ENCODE measurements at regions not wholly inside any gene's neighbourhood (a gene's known extent, or its start where the extent isn't known, plus 50 kb on each side); places are given as distances from the start of the nearest gene placed in this dataset.

DNA sequence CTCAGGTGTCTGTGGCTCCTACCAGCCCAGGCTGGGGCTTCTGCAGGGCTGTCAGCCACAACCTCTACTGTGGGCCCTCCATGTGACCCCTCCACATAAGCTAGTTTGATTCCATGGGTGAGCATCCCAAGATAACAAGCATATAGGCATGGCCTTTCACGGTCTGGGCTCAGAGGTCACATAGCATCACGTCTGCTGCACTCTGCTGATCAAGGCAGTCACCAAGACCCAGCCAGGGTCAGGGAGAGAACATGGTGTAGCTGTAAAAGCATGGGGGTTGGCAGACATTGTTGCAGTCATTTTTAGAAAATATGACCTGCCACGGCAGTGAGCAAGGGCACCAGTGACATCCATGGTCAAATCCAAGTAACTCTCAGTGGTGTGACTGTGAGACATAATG, 698.8 kb downstream of the UQCRFS1 start:
- H3K27ac Mint-ChIP-seq, result no peak overlapping the region
- peaks cover 0 to 4% (median 0%) of the 10 kb centered on the region in 3 donors for H3K27me3 Mint-ChIP-seq (ENCODE audit: low read depth in 3 of 3)
- peaks cover 0 to 2% (median 0%) of the 10 kb centered on the region in 6 donors for H3K9me3 Mint-ChIP-seq
- peaks cover 0 to 4% (median 0%) of the 10 kb centered on the region in 3 donors for H3K36me3 Mint-ChIP-seq
- H3K4me1 Mint-ChIP-seq, result peaks cover 2 to 19% of the 10 kb centered on the region in 2 donors
- DNase-seq, result no peak
- H3K4me3 Mint-ChIP-seq, result no peak overlapping the region

DNA sequence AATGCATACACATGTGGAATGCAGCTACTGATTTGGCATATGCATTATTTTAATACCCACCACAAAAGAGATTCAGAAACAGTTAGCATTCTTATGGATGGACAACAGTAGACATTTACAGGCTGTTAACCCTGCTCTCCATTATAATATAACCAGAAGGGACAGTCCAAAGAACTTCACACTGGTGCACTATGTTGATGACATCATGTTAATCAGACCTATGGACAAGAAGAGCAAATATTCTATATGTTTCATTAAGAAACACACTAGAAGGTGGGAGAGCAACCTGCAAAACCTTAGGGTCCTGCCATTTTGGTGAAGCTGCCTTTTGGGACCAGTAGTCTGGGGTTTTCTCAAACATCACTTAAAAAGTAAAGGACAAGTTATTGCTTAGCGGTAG, 701.3 kb downstream of the UQCRFS1 start:
- peaks cover 0 to 7% (median 0%) of the 10 kb centered on the region in 3 donors for H3K36me3 Mint-ChIP-seq
- H3K27ac Mint-ChIP-seq, result no peak overlapping the region
- peaks cover 0 to 5% (median 0%) of the 10 kb centered on the region in 6 donors for H3K9me3 Mint-ChIP-seq
- no peak for DNase-seq
- H3K4me3 Mint-ChIP-seq, result no peak overlapping the region
- H3K27me3 Mint-ChIP-seq (ENCODE audit: low read depth in 3 of 3), result peaks cover 0 to 4% (median 0%) of the 10 kb centered on the region in 3 donors
- H3K4me1 Mint-ChIP-seq, result peaks cover 23 to 44% of the 10 kb centered on the region in 2 donors

DNA sequence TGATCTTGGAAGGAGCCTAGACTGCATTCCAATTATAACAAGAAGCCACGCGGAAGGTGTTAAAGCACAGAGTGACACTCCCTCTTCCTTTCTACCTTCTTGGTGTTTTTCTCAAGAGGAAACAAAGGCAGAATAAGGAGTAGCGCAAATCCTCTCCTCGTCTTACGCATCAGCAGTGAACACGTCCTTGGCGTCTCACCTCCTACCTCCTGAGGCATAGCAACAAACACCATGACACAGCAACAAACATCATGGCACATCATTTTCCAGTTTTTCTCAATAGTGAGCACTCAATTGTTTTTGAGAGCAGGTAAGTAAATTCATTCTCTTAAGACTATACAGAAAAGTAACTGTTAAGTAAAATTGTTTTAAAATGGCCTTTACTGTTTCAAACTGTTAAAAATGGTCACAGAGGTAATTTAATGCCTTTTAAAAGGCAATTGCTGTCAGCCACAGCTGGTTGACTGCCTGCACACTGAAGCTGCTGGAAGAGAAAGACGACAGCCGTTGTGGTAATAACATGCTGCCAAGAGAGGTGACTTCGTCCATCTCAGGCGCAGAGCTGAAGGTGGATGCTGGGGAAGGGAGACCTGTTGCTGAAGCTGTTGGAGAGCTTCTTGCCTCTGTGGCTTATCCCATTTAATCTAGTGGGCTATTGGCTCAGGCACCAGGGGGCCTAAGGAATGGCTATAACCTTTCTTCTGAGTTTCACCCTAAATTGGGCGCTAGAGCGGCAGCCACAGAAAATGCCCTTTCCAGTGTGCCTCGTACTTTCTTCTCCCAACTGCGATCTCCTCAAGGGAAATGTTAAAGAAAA, 703.7 kb downstream of the UQCRFS1 start:
- Mint-ChIP-seq H3K4me3 (peak overlapping the region in 1 of 5 donors; percentile 11), H3K4me1 (peaks cover 43 to 51% of the 10 kb centered on the region in 2 donors), H3K9me3 (peaks cover 0 to 5% (median 0%) of the 10 kb centered on the region in 6 donors), H3K27ac (peak overlapping the region in 1 of 6 donors; percentile 45), H3K27me3 (ENCODE audit: low read depth in 3 of 3) (peaks cover 0 to 4% (median 2%) of the 10 kb centered on the region in 3 donors), H3K36me3 (peaks cover 0 to 9% (median 0%) of the 10 kb centered on the region in 3 donors)
- no peak for DNase-seq

DNA sequence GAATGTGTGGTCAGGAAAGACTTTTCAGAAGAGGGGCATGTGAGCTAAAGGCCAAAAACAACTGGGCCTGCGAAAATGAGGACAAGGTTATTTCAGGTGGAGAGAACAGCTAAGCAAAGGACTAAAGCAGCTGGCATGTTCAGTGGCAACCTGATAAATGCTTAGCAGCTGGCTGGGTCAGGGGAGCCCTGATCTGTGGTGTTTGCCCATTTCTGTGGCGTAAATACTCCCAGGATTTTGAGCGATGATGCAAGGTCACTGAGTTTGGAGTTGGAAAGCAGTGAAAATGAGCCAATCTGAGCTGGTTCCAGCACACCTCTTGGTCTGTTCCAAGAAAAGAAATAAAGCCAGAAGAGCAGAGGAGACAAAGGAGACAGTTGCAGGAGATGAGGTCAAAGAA, 704.3 kb downstream of the UQCRFS1 start:
- Mint-ChIP-seq H3K27me3 (ENCODE audit: low read depth in 3 of 3) (peaks cover 0 to 4% (median 2%) of the 10 kb centered on the region in 3 donors), H3K36me3 (peaks cover 0 to 9% (median 0%) of the 10 kb centered on the region in 3 donors), H3K4me1 (peaks cover 48 to 57% of the 10 kb centered on the region in 2 donors), H3K4me3 (peak overlapping the region in 1 of 5 donors; percentile 11), H3K9me3 (peaks cover 0 to 5% (median 0%) of the 10 kb centered on the region in 6 donors), H3K27ac (peak overlapping the region in 1 of 6 donors; percentile 54)
- DNase-seq, result no peak

DNA sequence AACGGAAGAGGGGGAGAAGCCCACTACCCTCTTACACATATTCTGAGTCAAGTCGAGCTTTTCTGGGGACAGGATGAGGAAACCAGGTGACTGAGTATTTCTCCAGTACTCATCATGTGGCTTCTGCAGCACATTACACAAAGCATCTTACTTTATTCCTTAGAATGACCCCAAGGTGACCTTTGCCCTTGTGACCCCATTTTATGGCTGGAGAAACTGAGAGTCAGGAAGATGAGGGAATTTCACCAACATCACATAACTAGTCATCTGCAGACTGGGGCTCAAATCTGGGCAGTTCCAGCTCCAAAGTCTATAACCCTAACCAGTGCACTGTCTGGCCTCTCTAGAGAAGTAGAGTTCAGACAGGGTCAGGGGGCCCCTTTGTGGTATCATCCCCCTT, 707.0 kb downstream of the UQCRFS1 start:
- peaks cover 0 to 5% (median 0%) of the 10 kb centered on the region in 6 donors for H3K9me3 Mint-ChIP-seq
- H3K4me3 Mint-ChIP-seq, result peak overlapping the region in 1 of 5 donors; percentile 24
- H3K27me3 Mint-ChIP-seq (ENCODE audit: low read depth in 3 of 3), result peaks cover 3 to 9% (median 6%) of the 10 kb centered on the region in 3 donors
- DNase-seq, result no peak
- peaks cover 0 to 9% (median 0%) of the 10 kb centered on the region in 3 donors for H3K36me3 Mint-ChIP-seq
- peaks cover 75 to 84% of the 10 kb centered on the region in 2 donors for H3K4me1 Mint-ChIP-seq
- H3K27ac Mint-ChIP-seq, result peak overlapping the region in 5 of 6 donors; percentile 18 to 98 (median 86)

DNA sequence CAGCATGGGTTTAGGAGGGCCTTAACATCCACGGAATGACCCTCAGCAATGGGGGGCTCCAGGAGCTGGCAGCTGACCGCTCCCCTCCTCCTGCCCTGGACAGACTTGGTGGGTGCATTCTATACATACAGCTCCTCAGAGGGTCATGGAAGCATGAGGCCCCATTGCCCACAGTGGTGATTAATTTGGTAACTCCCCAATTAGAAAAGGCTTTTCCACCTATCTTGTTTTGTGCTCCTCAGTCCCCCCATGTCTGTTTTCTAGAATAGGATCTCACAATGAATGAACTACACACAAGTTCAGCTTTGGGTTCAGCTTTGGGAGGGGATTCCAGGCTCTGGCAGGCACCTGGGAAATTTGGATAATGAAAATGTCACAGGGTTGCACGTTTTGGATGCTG, 707.8 kb downstream of the UQCRFS1 start:
- peak overlapping the region in 1 of 5 donors; percentile 14 for H3K4me3 Mint-ChIP-seq
- H3K27ac Mint-ChIP-seq, result peak overlapping the region; percentile 18 to 98 (median 82)
- H3K9me3 Mint-ChIP-seq, result peaks cover 0 to 2% (median 0%) of the 10 kb centered on the region in 6 donors
- DNase-seq, result no peak
- H3K27me3 Mint-ChIP-seq (ENCODE audit: low read depth in 3 of 3), result peaks cover 6 to 9% (median 9%) of the 10 kb centered on the region in 3 donors
- peaks cover 83 to 92% of the 10 kb centered on the region in 2 donors for H3K4me1 Mint-ChIP-seq
- peaks cover 0 to 5% (median 0%) of the 10 kb centered on the region in 3 donors for H3K36me3 Mint-ChIP-seq

DNA sequence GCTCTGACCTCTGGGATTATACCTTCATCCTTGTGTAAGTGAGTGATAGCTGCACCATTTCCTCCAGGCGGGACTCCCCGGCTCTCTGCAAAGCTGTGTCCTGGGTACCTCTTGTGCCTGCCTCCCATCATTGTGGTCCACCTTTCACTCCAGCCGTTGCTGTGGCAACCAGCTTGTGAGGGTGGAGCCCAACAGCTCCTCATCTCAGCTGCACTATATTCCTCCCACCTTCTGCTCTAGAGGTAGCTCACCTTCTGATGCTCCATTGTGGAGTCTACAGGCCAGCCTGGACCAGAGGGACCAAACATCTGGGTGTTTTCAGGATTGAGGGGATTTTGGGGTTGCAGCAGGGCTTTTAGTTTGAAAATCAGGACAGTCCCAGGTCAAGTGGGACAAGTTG, 708.2 kb downstream of the UQCRFS1 start:
- Mint-ChIP-seq H3K27me3 (ENCODE audit: low read depth in 3 of 3) (peaks cover 6 to 9% (median 8%) of the 10 kb centered on the region in 3 donors), H3K4me1 (peaks cover 87 to 96% of the 10 kb centered on the region in 2 donors), H3K36me3 (peaks cover 0 to 5% (median 0%) of the 10 kb centered on the region in 3 donors), H3K4me3 (peak overlapping the region in 4 of 5 donors; percentile 23 to 71 (median 63)), H3K9me3 (peaks cover 0 to 2% (median 0%) of the 10 kb centered on the region in 6 donors), H3K27ac (peak overlapping the region; percentile 77 to 98 (median 92))
- DNase-seq, result no peak

DNA sequence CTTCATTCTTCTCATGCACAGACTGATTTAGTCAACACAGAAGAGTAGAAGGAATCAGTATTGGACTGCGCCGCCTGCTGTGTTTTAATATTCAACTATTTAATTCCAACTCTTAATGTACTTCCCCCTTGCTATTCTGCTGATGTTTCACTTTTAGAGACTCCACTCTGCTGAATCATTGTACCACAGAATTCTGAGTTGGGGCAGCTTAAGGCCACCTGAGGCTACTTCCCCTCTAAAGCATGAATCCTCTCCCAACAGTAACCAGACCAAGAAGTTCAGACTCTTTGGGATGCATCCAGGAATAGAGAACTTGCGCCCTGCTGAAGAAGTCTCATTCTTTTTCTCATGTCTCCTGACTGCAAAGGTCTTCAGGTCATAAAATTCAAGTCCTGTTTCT, 708.8 kb downstream of the UQCRFS1 start:
- Mint-ChIP-seq H3K4me1 (peaks cover 93 to 100% of the 10 kb centered on the region in 2 donors), H3K9me3 (peaks cover 0 to 2% (median 0%) of the 10 kb centered on the region in 6 donors), H3K36me3 (peaks cover 0 to 5% (median 0%) of the 10 kb centered on the region in 3 donors), H3K27ac (peak overlapping the region; percentile 77 to 98 (median 92)), H3K4me3 (peak overlapping the region; percentile 23 to 71 (median 59)), H3K27me3 (ENCODE audit: low read depth in 3 of 3) (peaks cover 5 to 11% (median 6%) of the 10 kb centered on the region in 3 donors)
- DNase-seq, result no peak

DNA sequence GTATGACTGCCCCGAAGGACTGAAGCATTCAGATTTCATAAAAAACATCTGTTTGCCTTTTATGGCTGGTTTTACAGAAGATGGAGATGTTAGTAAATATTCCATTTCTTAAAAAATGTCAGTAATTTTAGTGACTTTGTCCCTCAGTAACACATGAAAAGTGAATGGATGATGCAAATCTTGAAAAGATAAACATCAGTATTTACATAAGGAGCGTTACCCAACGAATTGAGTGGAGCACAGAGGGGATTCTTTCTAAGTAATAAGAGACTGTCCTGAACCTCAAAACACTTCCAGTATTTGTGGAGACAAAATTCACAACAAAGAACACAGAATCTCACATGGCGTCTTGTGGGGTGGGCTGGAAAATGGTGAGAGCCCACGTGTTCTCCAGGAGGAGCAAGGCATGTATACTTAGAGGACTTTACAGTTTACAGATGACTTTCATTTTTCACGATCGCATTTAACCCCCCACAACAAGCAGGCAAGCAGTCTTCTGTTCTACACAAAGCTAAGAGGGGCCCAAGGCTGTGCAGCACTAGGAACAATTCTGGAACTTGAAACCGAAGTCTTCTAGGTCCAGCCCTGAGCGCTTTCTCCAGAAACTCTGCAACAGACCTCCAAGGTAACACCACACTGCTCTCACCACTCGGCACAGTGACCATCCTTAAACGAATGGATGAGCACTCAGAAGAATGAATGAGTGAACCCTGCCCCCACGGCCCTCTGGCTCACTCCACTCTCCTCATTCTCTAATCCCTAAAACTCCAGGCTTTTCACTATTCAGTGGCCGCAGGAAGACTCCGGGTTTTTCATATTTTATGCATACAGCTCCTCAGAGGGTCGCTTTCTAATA, 709.8 kb downstream of the UQCRFS1 start:
- Mint-ChIP-seq H3K27ac (peak overlapping the region; percentile 97 to 98 (median 98)), H3K4me1 (peaks cover 92 to 100% of the 10 kb centered on the region in 2 donors)

DNA sequence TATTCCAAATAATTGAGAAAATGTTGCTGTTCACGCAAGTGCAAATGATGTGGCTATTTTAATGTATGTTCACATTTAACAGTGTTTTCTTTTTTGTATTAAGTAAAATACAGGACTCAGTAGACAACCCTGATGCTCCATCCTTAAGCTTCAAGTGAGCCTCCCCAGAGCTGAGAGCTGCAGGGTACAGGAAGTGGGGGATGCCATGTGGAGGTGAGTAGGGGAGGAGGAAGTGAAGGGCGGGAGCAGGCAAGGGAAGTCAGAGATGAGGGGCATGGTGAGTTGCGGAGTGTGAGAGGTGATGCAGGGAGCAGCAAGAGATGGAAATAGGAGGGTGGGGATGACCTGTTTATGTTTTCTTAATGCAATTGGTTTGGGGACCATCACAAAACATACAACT, 711.0 kb downstream of the UQCRFS1 start:
- Mint-ChIP-seq H3K27ac (peak overlapping the region; percentile 97 to 98 (median 98)), H3K36me3 (peaks cover 0 to 8% (median 4%) of the 10 kb centered on the region in 3 donors), H3K4me1 (peaks cover 94 to 100% of the 10 kb centered on the region in 2 donors), H3K27me3 (ENCODE audit: low read depth in 3 of 3) (peaks cover 5 to 13% (median 6%) of the 10 kb centered on the region in 3 donors), H3K9me3 (no peaks in the 10 kb centered on the region), H3K4me3 (peak overlapping the region; percentile 92 to 99 (median 96))
- peak; percentile 29 to 46 (median 31) for DNase-seq

More for the DNA sequence above, 709.8 kb downstream of the UQCRFS1 start:
- H3K9me3 Mint-ChIP-seq, result no peaks in the 10 kb centered on the region
- peaks cover 0 to 5% (median 0%) of the 10 kb centered on the region in 3 donors for H3K36me3 Mint-ChIP-seq
- peaks cover 5 to 12% (median 6%) of the 10 kb centered on the region in 3 donors for H3K27me3 Mint-ChIP-seq (ENCODE audit: low read depth in 3 of 3)
- H3K4me3 Mint-ChIP-seq, result peak overlapping the region; percentile 52 to 98 (median 66)
- DNase-seq, result no peak

DNA sequence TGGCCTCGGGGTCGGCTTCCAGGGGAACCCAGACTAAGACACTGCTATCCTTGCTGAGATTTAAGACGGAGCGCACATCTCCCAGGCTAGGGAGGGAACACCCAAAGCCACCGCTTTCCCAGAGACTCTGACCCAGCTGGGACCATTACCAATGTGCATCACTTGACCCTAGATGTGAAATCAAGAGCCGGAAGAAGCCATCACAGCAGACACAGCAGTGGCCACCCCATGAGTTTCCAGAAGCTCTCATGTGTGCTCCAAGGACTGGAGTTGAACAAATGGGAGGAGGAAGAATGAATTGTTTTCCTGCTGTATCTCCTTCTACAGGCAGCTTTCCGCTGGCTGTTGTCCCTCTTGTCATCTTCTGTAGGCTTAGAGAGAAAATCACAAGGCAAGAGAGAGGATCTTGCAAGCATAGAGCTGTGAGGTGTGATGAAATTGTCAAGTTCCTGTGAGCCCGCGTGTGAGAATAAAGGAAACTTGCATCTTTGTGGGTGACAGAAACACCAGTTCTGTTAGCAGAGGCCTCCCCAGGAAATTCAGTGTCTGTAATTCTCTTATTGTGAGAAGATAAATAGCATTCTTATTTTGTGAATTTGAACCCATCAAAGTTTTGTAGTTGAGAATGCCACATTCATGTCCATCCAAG, 711.8 kb downstream of the UQCRFS1 start:
- H3K4me1 Mint-ChIP-seq, result peaks cover 94 to 100% of the 10 kb centered on the region in 2 donors
- H3K36me3 Mint-ChIP-seq, result peaks cover 0 to 4% (median 4%) of the 10 kb centered on the region in 3 donors
- H3K4me3 Mint-ChIP-seq, result peak overlapping the region; percentile 92 to 99 (median 96)
- H3K27me3 Mint-ChIP-seq (ENCODE audit: low read depth in 3 of 3), result peaks cover 5 to 13% (median 6%) of the 10 kb centered on the region in 3 donors
- peak; percentile 73 to 77 (median 75) for DNase-seq
- no peaks in the 10 kb centered on the region for H3K9me3 Mint-ChIP-seq
- H3K27ac Mint-ChIP-seq, result peak overlapping the region; percentile 97 to 98 (median 98)

DNA sequence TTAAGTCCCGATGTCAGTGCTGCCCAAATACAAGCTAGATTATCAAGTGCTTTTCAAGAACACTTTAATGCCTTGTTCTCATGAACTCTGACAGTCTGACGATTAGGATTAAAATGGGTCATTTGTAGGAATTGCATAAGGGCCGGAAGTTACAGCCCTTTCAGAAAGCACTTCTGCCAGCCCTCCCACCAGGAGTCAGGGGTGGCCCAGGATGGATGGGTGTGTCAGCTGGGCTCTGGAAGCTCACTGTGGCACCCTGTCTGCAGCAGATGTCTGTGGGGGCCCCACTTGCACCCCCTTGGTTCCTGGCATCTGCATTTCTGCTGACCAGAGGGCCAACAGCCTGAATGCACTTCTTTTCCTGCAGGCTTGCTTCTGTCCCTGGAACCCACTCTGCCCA, 712.7 kb downstream of the UQCRFS1 start:
- peak in 1 of 3 donors; percentile 6 for DNase-seq
- Mint-ChIP-seq H3K9me3 (no peaks in the 10 kb centered on the region), H3K4me3 (peak overlapping the region; percentile 92 to 99 (median 96)), H3K36me3 (peaks cover 0 to 4% (median 4%) of the 10 kb centered on the region in 3 donors), H3K27ac (peak overlapping the region; percentile 97 to 98 (median 98)), H3K4me1 (peaks cover 89 to 97% of the 10 kb centered on the region in 2 donors), H3K27me3 (ENCODE audit: low read depth in 3 of 3) (peaks cover 5 to 13% (median 6%) of the 10 kb centered on the region in 3 donors)

Measured in immature natural killer cell (primary cell).